ENCODE measurements at regions not wholly inside any gene's neighbourhood (a gene's known extent, or its start where the extent isn't known, plus 50 kb on each side); places are given as distances from the start of the nearest gene placed in this dataset.
A peak's percentile ranks its signal among the peaks of the same experiment; 100 is the strongest.

GRCh38 chr20:39109933-39110818 lies 148.0 kb downstream of the DHX35 start:
- Histone ChIP-seq H4K91ac (replicated peaks; ENCODE audit: insufficient read length, low read length) (no peak overlapping the region), H3K14ac (ENCODE audit: insufficient read length) (no peak overlapping the region), H3K4ac (replicated peaks; ENCODE audit: insufficient read length, low read depth, low read length) (no peak overlapping the region), H3K4me2 (ENCODE audit: insufficient read depth in 1 of 2, low read depth in 2 of 2, low read length in 2 of 2) (no peak overlapping the region), H3K4me1 (replicated peaks in 1 of 4; ENCODE audit: control insufficient read depth in 3 of 4, insufficient read depth in 4 of 4, low read length in 3 of 4) (peaks cover 1 to 14% (median 5%) of the 10 kb centered on the region in 4 experiments; a peak in 6 of 7 replicates), H4K20me1 (replicated peaks in 1 of 2; ENCODE audit: control insufficient read depth in 1 of 2, insufficient read depth in 2 of 2, low read length in 2 of 2) (no peaks in the 10 kb centered on the region), H3K23me2 (ENCODE audit: low read depth, low read length) (peaks cover 2% of the 10 kb centered on the region; the same call in 1 of the 2 replicates), H4K8ac (ENCODE audit: extremely low read depth, insufficient read depth, low read length) (no peak overlapping the region), H3K9me3 (ENCODE audit: insufficient read depth in 2 of 2, low read depth in 1 of 2, low read length in 1 of 2) (no peaks in the 10 kb centered on the region), H3K4me3 (ENCODE audit: extremely low read depth in 1 of 4, insufficient read depth in 2 of 4, low read depth in 3 of 4, low read length in 4 of 4) (no peak overlapping the region), H2BK5ac (ENCODE audit: low read depth, low read length) (peak overlapping the region; percentile 56; the same call in 1 of the 2 replicates), H4K5ac (ENCODE audit: insufficient read length, low read depth, low read length) (no peak overlapping the region), H3K23ac (ENCODE audit: insufficient read length) (no peak overlapping the region), H3K79me2 (ENCODE audit: control insufficient read depth in 1 of 2, insufficient read depth in 2 of 2, low read length in 2 of 2) (no peaks in the 10 kb centered on the region), H2BK15ac (ENCODE audit: low read length) (no peak overlapping the region; the same call in 1 of the 2 replicates), H3K56ac (replicated peaks; ENCODE audit: insufficient read length, low read depth, low read length) (no peak overlapping the region), H3K18ac (ENCODE audit: extremely low read depth, low read length) (no peak overlapping the region), H3K9ac (replicated peaks in 1 of 4; ENCODE audit: extremely low read depth in 1 of 4, low read depth in 3 of 4, low read length in 3 of 4) (no peak overlapping the region), H2BK120ac (replicated peaks; ENCODE audit: low read depth, low read length) (peak overlapping the region; percentile 36), H3K27me3 (replicated peaks in 1 of 4; ENCODE audit: control insufficient read depth in 3 of 4, extremely low read depth in 1 of 4, insufficient read depth in 3 of 4, low read length in 3 of 4) (no peaks in the 10 kb centered on the region), H2BK20ac (ENCODE audit: low read length) (peak overlapping the region; percentile 87; the same call in 1 of the 2 replicates), H2AK5ac (ENCODE audit: low read depth, low read length) (no peak overlapping the region), H3K79me1 (ENCODE audit: low read depth, low read length) (no peaks in the 10 kb centered on the region), H2AFZ (ENCODE audit: low read length) (0 out of 2 replicates have a peak overlapping the region, but pooled peaks have one; percentile 4), H2BK12ac (ENCODE audit: low read depth, low read length) (peak overlapping the region; percentile 78; the same call in 1 of the 2 replicates), H3K36me3 (ENCODE audit: control insufficient read depth in 2 of 4, insufficient read depth in 4 of 4, low read length in 3 of 4) (no peaks in the 10 kb centered on the region), H3K27ac (ENCODE audit: low read depth, low read length) (no peak overlapping the region)
- WGBS, 2 experiments (ENCODE audit: extremely low coverage in 1 of 2, insufficient coverage in 1 of 2, insufficient read length in 1 of 2, insufficient replicate concordance in 2 of 2, low coverage in 1 of 2, low lambda C conversion rate in 2 of 2, missing lambda C conversion rate in 1 of 2): 56 to 97% methylated on average over 1 to 9 of the region's 10 CpGs
- ChIA-PET POLR2A (ENCODE audit: partially characterized antibody) (interaction anchor here (0.6 to 1.4 kb wide), 2 partner anchors 61 to 1611 kb away, joined by 3 read pairs; no protein-coding TSS in a partner anchor), CTCF (ENCODE audit: partially characterized antibody) (interaction anchor here (0.7 to 6.7 kb wide), 10 partner anchors 12 to 1853 kb away, joined by 3 to 100 read pairs (median 4); no protein-coding TSS in a partner anchor)
- DNase-seq (ENCODE audit: low read depth in 1 of 2, low spot score in 2 of 2) (no peak), FAIRE-seq (peak; percentile 7)
- TF ChIP-seq CBX5 (IDR thresholded peaks at IDR 0.05; ENCODE audit: low read depth, low read length): no peak
- no peak for TF ChIP-seq KDM5A (IDR thresholded peaks at IDR 0.05; ENCODE audit: low read length)
- no peak for TF ChIP-seq SRF (IDR thresholded peaks at IDR 0.05; ENCODE audit: low read depth, low read length)
- TF ChIP-seq BACH1 (IDR thresholded peaks at IDR 0.05; ENCODE audit: low read length): no peak
- TF ChIP-seq NRF1 (IDR thresholded peaks at IDR 0.05; ENCODE audit: low read depth, low read length): no peak
- TF ChIP-seq TAF7 (optimal IDR thresholded peaks at IDR 0.05; ENCODE audit: borderline replicate concordance, low read depth, low read length): no peak
- TF ChIP-seq SP4 (IDR thresholded peaks at IDR 0.05; ENCODE audit: low read length): peak; percentile 81; the same call in 1 of the 2 replicates
- TF ChIP-seq RAD21 (IDR thresholded peaks at IDR 0.05 in 1 of 2, conservative IDR thresholded peaks at IDR 0.05 in 1 of 2; ENCODE audit: low read depth in 2 of 2, low read length in 2 of 2): no peak
- no peak for TF ChIP-seq ZNF274 (IDR thresholded peaks at IDR 0.05; ENCODE audit: borderline replicate concordance, extremely low read depth, low read length)
- no peak for TF ChIP-seq BCL11A (IDR thresholded peaks at IDR 0.05; ENCODE audit: low read depth in 2 of 2, low read length in 2 of 2)
- TF ChIP-seq CTBP2 (IDR thresholded peaks at IDR 0.05; ENCODE audit: borderline replicate concordance, insufficient read depth, insufficient read length, low read length): no peak
- no peak for TF ChIP-seq BRCA1 (IDR thresholded peaks at IDR 0.05; ENCODE audit: low read depth, low read length)
